Fibroblast of mammary gland (primary cell): ENCODE measurements at regions not wholly inside any gene's neighbourhood (a gene's known extent, or its start where the extent isn't known, plus 50 kb on each side); places are given as distances from the start of the nearest gene placed in this dataset.

ENCODE experiments used
- DNase-seq: peaks from one replicate; pipeline ENCODE4 v3.0.0-alpha.2; 2010; ENCODE audit warnings: low read depth
- H3K4me3 ChIP-seq: 2 replicates; pipeline ENCODE4 v1.5.1; 2011; ENCODE audit warnings: low read depth, mild to moderate bottlenecking, low read length, moderate library complexity; ENCODE audit not compliant: control insufficient read depth
- CTCF ChIP-seq: conservative IDR thresholded peaks from 2 replicates; pipeline ENCODE4 v1.5.1; 2011; ENCODE audit warnings: low read depth, low read length, inconsistent platforms; ENCODE audit not compliant: control insufficient read depth, insufficient read depth

- no peak for TF ChIP-seq CTCF
- DNase-seq: no peak
- no peak overlapping the region for H3K4me3 ChIP-seq
Measured at GRCh38 chr7:90005836-90006235, 148.4 kb upstream of the STEAP1 start.

GRCh38 chr7:90007001-90007654, 147.1 kb upstream of the STEAP1 start:
- TF ChIP-seq CTCF: no peak

GRCh38 chr7:90007831-90008230, 146.4 kb upstream of the STEAP1 start:
- no peak for TF ChIP-seq CTCF
- H3K4me3 ChIP-seq: no peak overlapping the region

More at GRCh38 chr7:90007001-90007654, 147.1 kb upstream of the STEAP1 start:
- no peak overlapping the region for H3K4me3 ChIP-seq
- DNase-seq: no peak

GRCh38 chr7:90022213-90022612, 132.1 kb upstream of the STEAP1 start:
- DNase-seq: no peak
- no peak overlapping the region for H3K4me3 ChIP-seq
- no peak for TF ChIP-seq CTCF

More at GRCh38 chr7:90007831-90008230, 146.4 kb upstream of the STEAP1 start:
- DNase-seq: no peak

GRCh38 chr7:90025771-90026170, 128.5 kb upstream of the STEAP1 start:
- no peak for DNase-seq
- no peak for TF ChIP-seq CTCF
- no peak overlapping the region for H3K4me3 ChIP-seq

- DNase-seq: no peak
- TF ChIP-seq CTCF: no peak
Measured at GRCh38 chr7:90033850-90034249, 120.4 kb upstream of the STEAP1 start.

GRCh38 chr7:90053094-90053493, 101.2 kb upstream of the STEAP1 start:
- H3K4me3 ChIP-seq: no peak overlapping the region
- no peak for TF ChIP-seq CTCF
- DNase-seq: no peak

More at GRCh38 chr7:90033850-90034249, 120.4 kb upstream of the STEAP1 start:
- no peak overlapping the region for H3K4me3 ChIP-seq
